Liver (tissue), 8 donors: ENCODE measurements at regions not wholly inside any gene's neighbourhood (a gene's known extent, or its start where the extent isn't known, plus 50 kb on each side); places are given as distances from the start of the nearest gene placed in this dataset.

Experiments used
- DNase-seq: peaks from one replicate; pipeline ENCODE4 v3.0.0-alpha.2; 2017; ENCODE audit warnings: low spot score
- H3K27ac ChIP-seq, 2 donors: one replicate each; pipeline ENCODE4 v1.7.0; 2013; ENCODE audit warnings: inconsistent platforms in 2 of 2, low read length in 2 of 2, control low read depth in 1 of 2, low read depth in 1 of 2, mild to moderate bottlenecking in 1 of 2
- H3K27me3 ChIP-seq, 4 donors: one replicate each; pipeline versions ENCODE4 v1.6.1 to v1.7.0; 2013; ENCODE audit warnings: low read length in 3 of 4, inconsistent platforms in 1 of 4, mild to moderate bottlenecking in 1 of 4, moderate library complexity in 1 of 4; ENCODE audit not compliant: control insufficient read depth in 4 of 4, insufficient read depth in 4 of 4
- H3K36me3 ChIP-seq, 4 donors: one replicate each; pipeline versions ENCODE4 v1.6.1 to v1.7.0; 2013; ENCODE audit warnings: low read length in 3 of 4, mild to moderate bottlenecking in 3 of 4, low read depth in 1 of 4, moderate library complexity in 1 of 4; ENCODE audit not compliant: control insufficient read depth in 4 of 4, insufficient read depth in 3 of 4
- H3K4me1 ChIP-seq, 4 donors: one replicate each; pipeline versions ENCODE4 v1.6.1 to v1.7.0; 2013; ENCODE audit warnings: low read length in 3 of 4, mild to moderate bottlenecking in 3 of 4, moderate library complexity in 1 of 4; ENCODE audit not compliant: control insufficient read depth in 4 of 4, insufficient read depth in 4 of 4
- H3K4me3 ChIP-seq, 3 donors: one replicate each; pipeline versions ENCODE4 v1.6.1 to v1.7.0; 2013; ENCODE audit warnings: low read length in 3 of 3, control low read depth in 1 of 3, low read depth in 1 of 3, mild to moderate bottlenecking in 1 of 3
- H3K9ac ChIP-seq, 2 donors: one replicate each; pipeline ENCODE4 v1.7.0; 2013; ENCODE audit warnings: low read length in 2 of 2, mild to moderate bottlenecking in 2 of 2, moderate library complexity in 2 of 2, control low read depth in 1 of 2, low read depth in 1 of 2
- H3K9me3 ChIP-seq, 4 donors: one replicate each; pipeline versions ENCODE4 v1.6.1 to v1.7.0; 2013; ENCODE audit warnings: low read length in 3 of 4; ENCODE audit not compliant: control insufficient read depth in 4 of 4
- CTCF ChIP-seq: fragments of 150-350 bp; IDR thresholded peaks from 2 replicates; pipeline ENCODE4 v1.5.1; 2017; ENCODE audit warnings: improper control_type of control experiment, low read depth, low read length; ENCODE audit not compliant: missing input control
- EGR1 ChIP-seq, 2 donors: IDR thresholded peaks; 2 replicates each; pipeline ENCODE4 v1.6.1; 2016 to 2018; ENCODE audit warnings: antibody characterized with exemption in 2 of 2, low read depth in 2 of 2
- FOXA1 ChIP-seq: IDR thresholded peaks from 2 replicates; pipeline ENCODE4 v1.6.1; 2016; ENCODE audit warnings: antibody characterized with exemption
- FOXA2 ChIP-seq: IDR thresholded peaks from 2 replicates; pipeline ENCODE4 v1.6.1; 2016; ENCODE audit warnings: antibody characterized with exemption
- GABPA ChIP-seq, 2 donors: IDR thresholded peaks in 1 of 2; conservative IDR thresholded peaks in 1 of 2; 2 replicates each; pipeline ENCODE4 v1.6.1; 2016; ENCODE audit warnings: antibody characterized with exemption in 2 of 2, mild to moderate bottlenecking in 1 of 2, moderate library complexity in 1 of 2
- HNF4A ChIP-seq, 2 donors: conservative IDR thresholded peaks; 2 replicates each; pipeline ENCODE4 v1.6.1; 2016; ENCODE audit warnings: antibody characterized with exemption in 2 of 2, mild to moderate bottlenecking in 2 of 2
- HNF4G ChIP-seq: IDR thresholded peaks from 2 replicates; pipeline ENCODE4 v1.6.1; 2016; ENCODE audit warnings: antibody characterized with exemption
- JUND ChIP-seq, 2 donors: IDR thresholded peaks; 2 replicates each; pipeline ENCODE4 v1.6.1; 2016; ENCODE audit warnings: antibody characterized with exemption in 2 of 2
- MAX ChIP-seq: IDR thresholded peaks from 2 replicates; pipeline ENCODE4 v1.6.1; 2016; ENCODE audit warnings: antibody characterized with exemption
- NR2F2 ChIP-seq: IDR thresholded peaks from 2 replicates; pipeline ENCODE4 v1.6.1; 2016; ENCODE audit warnings: antibody characterized with exemption
- RXRA ChIP-seq, 2 donors: IDR thresholded peaks; 2 replicates each; pipeline ENCODE4 v1.6.1; 2017 to 2018; ENCODE audit warnings: antibody characterized with exemption in 2 of 2, mild to moderate bottlenecking in 1 of 2
- SP1 ChIP-seq: IDR thresholded peaks from 2 replicates; pipeline ENCODE4 v1.6.1; 2018; ENCODE audit warnings: antibody characterized with exemption, mild to moderate bottlenecking
- TAF1 ChIP-seq: conservative IDR thresholded peaks from 2 replicates; pipeline ENCODE4 v1.6.1; 2016; ENCODE audit warnings: antibody characterized with exemption, mild to moderate bottlenecking
- YY1 ChIP-seq: IDR thresholded peaks from 2 replicates; pipeline ENCODE4 v1.6.1; 2016; ENCODE audit warnings: antibody characterized with exemption, mild to moderate bottlenecking
- WGBS: extraction: QIAGEN DNeasy Blood & Tissue Kit; methylation state at CpG from one replicate; pipeline ENCODE4 v1.1.7; 2013; 5-methylcytosine and 5-hydroxymethylcytosine counted together
- TF ChIP-seq, protein P1 (sequence below): IDR thresholded peaks from 2 replicates; pipeline ENCODE4 v1.6.1; 2016; ENCODE audit warnings: antibody characterized with exemption
- TF ChIP-seq, protein P2 (sequence below): IDR thresholded peaks from 2 replicates; pipeline ENCODE4 v1.6.1; 2016; ENCODE audit warnings: antibody characterized with exemption
- TF ChIP-seq, protein P3 (sequence below): IDR thresholded peaks from 2 replicates; pipeline ENCODE4 v1.6.1; 2016; ENCODE audit warnings: antibody characterized with exemption, mild to moderate bottlenecking
- donor health status: healthy.
- donor health status: healthy.
- donor health status: healthy.
- donor health status: healthy.
- donor health status: healthy.

GRCh38 chr20:40335901-40336351 lies 353.1 kb downstream of the MAFB start:
- Histone ChIP-seq H3K27me3 (no peaks in the 10 kb centered on the region), H3K27ac (no peak overlapping the region), H3K9me3 (no peaks in the 10 kb centered on the region), H3K4me3 (no peak overlapping the region), H3K4me1 (no peaks in the 10 kb centered on the region), H3K36me3 (no peaks in the 10 kb centered on the region), H3K9ac (no peak overlapping the region)
- no peak for DNase-seq
- TF ChIP-seq NR2F2 (no peak), FOXA1 (no peak), YY1 (no peak), JUND (IDR thresholded peaks at IDR 0.05) (no peak), GABPA (IDR thresholded peaks at IDR 0.05 in 1 of 2, conservative IDR thresholded peaks at IDR 0.05 in 1 of 2) (no peak), TAF1 (no peak), EGR1 (IDR thresholded peaks at IDR 0.05; ENCODE audit: low read depth in 2 of 2) (no peak), MAX (no peak), HNF4A (conservative IDR thresholded peaks at IDR 0.05) (no peak), HNF4G (no peak), SP1 (no peak), RXRA (IDR thresholded peaks at IDR 0.05) (no peak), CTCF (no peak), FOXA2 (no peak)
- TF ChIP-seq, protein P1, sequence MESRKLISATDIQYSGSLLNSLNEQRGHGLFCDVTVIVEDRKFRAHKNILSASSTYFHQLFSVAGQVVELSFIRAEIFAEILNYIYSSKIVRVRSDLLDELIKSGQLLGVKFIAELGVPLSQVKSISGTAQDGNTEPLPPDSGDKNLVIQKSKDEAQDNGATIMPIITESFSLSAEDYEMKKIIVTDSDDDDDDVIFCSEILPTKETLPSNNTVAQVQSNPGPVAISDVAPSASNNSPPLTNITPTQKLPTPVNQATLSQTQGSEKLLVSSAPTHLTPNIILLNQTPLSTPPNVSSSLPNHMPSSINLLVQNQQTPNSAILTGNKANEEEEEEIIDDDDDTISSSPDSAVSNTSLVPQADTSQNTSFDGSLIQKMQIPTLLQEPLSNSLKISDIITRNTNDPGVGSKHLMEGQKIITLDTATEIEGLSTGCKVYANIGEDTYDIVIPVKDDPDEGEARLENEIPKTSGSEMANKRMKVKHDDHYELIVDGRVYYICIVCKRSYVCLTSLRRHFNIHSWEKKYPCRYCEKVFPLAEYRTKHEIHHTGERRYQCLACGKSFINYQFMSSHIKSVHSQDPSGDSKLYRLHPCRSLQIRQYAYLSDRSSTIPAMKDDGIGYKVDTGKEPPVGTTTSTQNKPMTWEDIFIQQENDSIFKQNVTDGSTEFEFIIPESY, result no peak
- TF ChIP-seq, protein P2, sequence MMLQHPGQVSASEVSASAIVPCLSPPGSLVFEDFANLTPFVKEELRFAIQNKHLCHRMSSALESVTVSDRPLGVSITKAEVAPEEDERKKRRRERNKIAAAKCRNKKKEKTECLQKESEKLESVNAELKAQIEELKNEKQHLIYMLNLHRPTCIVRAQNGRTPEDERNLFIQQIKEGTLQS, result no peak
- WGBS, result 85% methylated on average over 3 of the region's 3 CpGs

DNA sequence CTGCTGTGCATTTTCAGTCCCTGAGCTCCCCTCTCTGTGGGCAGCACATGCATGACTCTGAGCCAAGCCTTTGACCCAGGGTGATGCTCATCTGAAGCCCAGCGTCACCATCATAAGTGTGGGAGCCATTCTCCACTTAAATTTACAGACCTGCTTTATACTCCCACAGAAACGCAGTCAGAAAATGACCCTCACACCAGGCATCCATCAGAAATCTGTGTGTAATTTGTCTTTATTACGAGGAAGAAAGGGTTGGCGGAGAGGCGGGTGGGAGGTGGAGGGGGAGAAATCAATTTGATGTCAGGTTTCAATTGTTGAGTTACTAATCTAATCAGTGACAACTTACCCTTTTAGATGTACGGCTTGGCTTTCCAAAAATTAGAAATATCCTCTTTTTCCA lies 353.6 kb downstream of the MAFB start:
- 94% methylated on average over 6 of the region's 6 CpGs for WGBS
- H3K9ac ChIP-seq, result no peak overlapping the region
- no peaks in the 10 kb centered on the region for H3K9me3 ChIP-seq
- no peak for DNase-seq
- H3K36me3 ChIP-seq, result no peaks in the 10 kb centered on the region
- no peaks in the 10 kb centered on the region for H3K4me1 ChIP-seq
- H3K27me3 ChIP-seq, result no peaks in the 10 kb centered on the region
- H3K27ac ChIP-seq, result no peak overlapping the region
- H3K4me3 ChIP-seq, result no peak overlapping the region
- no peak for TF ChIP-seq FOXA2
- TF ChIP-seq JUND (IDR thresholded peaks at IDR 0.05), result no peak
- TF ChIP-seq EGR1 (IDR thresholded peaks at IDR 0.05; ENCODE audit: low read depth in 2 of 2), result no peak
- no peak for TF ChIP-seq CTCF
- no peak for TF ChIP-seq HNF4G
- TF ChIP-seq NR2F2, result no peak
- TF ChIP-seq MAX, result no peak
- no peak for TF ChIP-seq GABPA (IDR thresholded peaks at IDR 0.05 in 1 of 2, conservative IDR thresholded peaks at IDR 0.05 in 1 of 2)
- TF ChIP-seq, protein P1, result no peak
- TF ChIP-seq, protein P3, sequence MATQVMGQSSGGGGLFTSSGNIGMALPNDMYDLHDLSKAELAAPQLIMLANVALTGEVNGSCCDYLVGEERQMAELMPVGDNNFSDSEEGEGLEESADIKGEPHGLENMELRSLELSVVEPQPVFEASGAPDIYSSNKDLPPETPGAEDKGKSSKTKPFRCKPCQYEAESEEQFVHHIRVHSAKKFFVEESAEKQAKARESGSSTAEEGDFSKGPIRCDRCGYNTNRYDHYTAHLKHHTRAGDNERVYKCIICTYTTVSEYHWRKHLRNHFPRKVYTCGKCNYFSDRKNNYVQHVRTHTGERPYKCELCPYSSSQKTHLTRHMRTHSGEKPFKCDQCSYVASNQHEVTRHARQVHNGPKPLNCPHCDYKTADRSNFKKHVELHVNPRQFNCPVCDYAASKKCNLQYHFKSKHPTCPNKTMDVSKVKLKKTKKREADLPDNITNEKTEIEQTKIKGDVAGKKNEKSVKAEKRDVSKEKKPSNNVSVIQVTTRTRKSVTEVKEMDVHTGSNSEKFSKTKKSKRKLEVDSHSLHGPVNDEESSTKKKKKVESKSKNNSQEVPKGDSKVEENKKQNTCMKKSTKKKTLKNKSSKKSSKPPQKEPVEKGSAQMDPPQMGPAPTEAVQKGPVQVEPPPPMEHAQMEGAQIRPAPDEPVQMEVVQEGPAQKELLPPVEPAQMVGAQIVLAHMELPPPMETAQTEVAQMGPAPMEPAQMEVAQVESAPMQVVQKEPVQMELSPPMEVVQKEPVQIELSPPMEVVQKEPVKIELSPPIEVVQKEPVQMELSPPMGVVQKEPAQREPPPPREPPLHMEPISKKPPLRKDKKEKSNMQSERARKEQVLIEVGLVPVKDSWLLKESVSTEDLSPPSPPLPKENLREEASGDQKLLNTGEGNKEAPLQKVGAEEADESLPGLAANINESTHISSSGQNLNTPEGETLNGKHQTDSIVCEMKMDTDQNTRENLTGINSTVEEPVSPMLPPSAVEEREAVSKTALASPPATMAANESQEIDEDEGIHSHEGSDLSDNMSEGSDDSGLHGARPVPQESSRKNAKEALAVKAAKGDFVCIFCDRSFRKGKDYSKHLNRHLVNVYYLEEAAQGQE, result no peak
